A549 (cell line): ENCODE measurements at regions not wholly inside any gene's neighbourhood (a gene's known extent, or its start where the extent isn't known, plus 50 kb on each side); places are given as distances from the start of the nearest gene placed in this dataset.

ENCODE experiments used
- ATAC-seq, 2 experiments: fragments of 200-7000 bp in 1 of 2; fragments of >200 bp in 1 of 2; cut with Nextera tagmentation in 1 of 2; cut with Tn5 transposase in 1 of 2; 3 replicates each; pipeline versions ENCODE4 v1.8.0 to v1.9.1; 2018 to 2020; ENCODE audit warnings: mild to moderate bottlenecking in 1 of 2, moderate library complexity in 1 of 2
- CTCF ChIA-PET: fragments of 300-600 bp; sonication (Branson Sonifier 250); formaldehyde crosslinking; extraction: SDS; loops from one replicate; lab custom pipeline; 2021; ENCODE audit warnings: antibody characterized with exemption, inconsistent platforms; lab: Yijun Ruan, JAX
- POLR2A ChIA-PET: fragments of 350-600 bp; formaldehyde crosslinking; extraction: SDS; loops from one replicate; lab custom pipeline; 2021; ENCODE audit warnings: antibody characterized with exemption, inconsistent platforms; lab: Yijun Ruan, JAX
- DNase-seq, 2 experiments: peaks; one replicate each; pipeline versions ENCODE4 v3.0.0 to v3.0.0-alpha.2; 2011 to 2016; ENCODE audit warnings: low read depth in 1 of 2, low spot score in 1 of 2
- FAIRE-seq: peaks from 2 replicates; lab custom pipeline; 2011; peaks lifted over from hg19 to GRCh38; lab: Jason Lieb, UNC
- H3K27ac ChIP-seq, 2 experiments: fragments of >200 bp; sonication (Bioruptor Twin); formaldehyde crosslinking; 3 replicates each; pipeline ENCODE4 v1.5.1; 2016 to 2017
- H3K4me1 ChIP-seq: fragments of >200 bp; sonication (Bioruptor Twin); formaldehyde crosslinking; 3 replicates; pipeline ENCODE4 v1.6.1; 2016
- H3K4me2 ChIP-seq: fragments of >200 bp; sonication (Bioruptor Twin); formaldehyde crosslinking; 3 replicates; pipeline ENCODE4 v1.6.1; 2016
- H3K4me3 ChIP-seq: fragments of >200 bp; sonication (Bioruptor Twin); formaldehyde crosslinking; 3 replicates; pipeline ENCODE4 v1.5.1; 2016
- H3K9me3 ChIP-seq: fragments of >200 bp; sonication (Bioruptor Twin); formaldehyde crosslinking; 3 replicates; pipeline ENCODE4 v1.6.1; 2016
- ATOH8 ChIP-seq: fragments of 250-450 bp; sonication (Bioruptor Pico); IDR thresholded peaks from 2 replicates; pipeline ENCODE4 v1.5.0; 2020; ENCODE audit warnings: low read depth, mild to moderate bottlenecking, moderate library complexity
- BHLHE40 ChIP-seq: IDR thresholded peaks from 2 replicates; pipeline ENCODE4 v1.6.1; 2012; ENCODE audit warnings: low read depth, low read length, inconsistent platforms
- CBX2 ChIP-seq: fragments of 200-600 bp; sonication (generic); IDR thresholded peaks from 2 replicates; pipeline ENCODE4 v1.6.1; 2016; ENCODE audit warnings: low read depth, mild to moderate bottlenecking, borderline replicate concordance
- CBX8 ChIP-seq: fragments of 200-600 bp; sonication (generic); IDR thresholded peaks from 2 replicates; pipeline ENCODE4 v1.6.1; 2016
- CEBPB ChIP-seq, 2 experiments: fragments of >200 bp in 1 of 2; sonication (Bioruptor Twin) in 1 of 2; formaldehyde crosslinking in 1 of 2; IDR thresholded peaks; 2 replicates each; pipeline ENCODE4 v1.6.1; 2012 to 2016
- CHD4 ChIP-seq: fragments of 200-600 bp; sonication (generic); IDR thresholded peaks from 2 replicates; pipeline ENCODE4 v1.6.1; 2016; ENCODE audit warnings: antibody characterized with exemption, mild to moderate bottlenecking, borderline replicate concordance
- E2F6 ChIP-seq: IDR thresholded peaks from 2 replicates; pipeline ENCODE4 v1.6.1; 2012; ENCODE audit warnings: low read depth, borderline replicate concordance
- EHF ChIP-seq: fragments of 250-450 bp; sonication (Bioruptor Pico); IDR thresholded peaks from 2 replicates; pipeline ENCODE4 v1.5.0; 2020; ENCODE audit warnings: mild to moderate bottlenecking
- ELK1 ChIP-seq: fragments of 150-350 bp; IDR thresholded peaks from 2 replicates; pipeline ENCODE4 v1.6.1; 2014; ENCODE audit warnings: low read depth, mild to moderate bottlenecking, low read length
- GATA3 ChIP-seq: IDR thresholded peaks from 2 replicates; pipeline ENCODE4 v1.6.1; 2012; ENCODE audit warnings: borderline replicate concordance
- HDAC2 ChIP-seq: fragments of 200-600 bp; sonication (generic); IDR thresholded peaks from 2 replicates; pipeline ENCODE4 v1.6.1; 2016
- HOXB5 ChIP-seq: fragments of 250-450 bp; sonication (Bioruptor Pico); IDR thresholded peaks from 2 replicates; pipeline ENCODE4 v1.5.0; 2020; ENCODE audit warnings: mild to moderate bottlenecking, moderate library complexity
- JUNB ChIP-seq: fragments of >200 bp; sonication (Bioruptor Twin); formaldehyde crosslinking; IDR thresholded peaks from 2 replicates; pipeline ENCODE4 v1.6.1; 2016
- MAZ ChIP-seq: fragments of 150-350 bp; IDR thresholded peaks from 2 replicates; pipeline ENCODE4 v1.6.1; 2014; ENCODE audit warnings: antibody characterized with exemption, low read depth, low read length, borderline replicate concordance
- MYC ChIP-seq: IDR thresholded peaks from 2 replicates; pipeline ENCODE4 v1.6.1; 2012; ENCODE audit warnings: mild to moderate bottlenecking, inconsistent platforms, low read length, improper control_type of control experiment, borderline replicate concordance
- POLR2A ChIP-seq: IDR thresholded peaks from 2 replicates; pipeline ENCODE4 v1.6.1; 2012; ENCODE audit warnings: mild to moderate bottlenecking, low read length
- RAD21 ChIP-seq, 2 experiments: fragments of >200 bp in 1 of 2; sonication (Bioruptor Twin) in 1 of 2; formaldehyde crosslinking in 1 of 2; IDR thresholded peaks in 1 of 2; conservative IDR thresholded peaks in 1 of 2; 2 replicates in 1 of 2; 3 replicates in 1 of 2; pipeline ENCODE4 v1.6.1; 2012 to 2018; ENCODE audit warnings: inconsistent platforms in 1 of 2
- SMC3 ChIP-seq: fragments of >200 bp; sonication (Bioruptor Twin); formaldehyde crosslinking; IDR thresholded peaks from 3 replicates; pipeline ENCODE4 v1.6.1; 2018; ENCODE audit warnings: inconsistent platforms
- TFCP2L1 ChIP-seq: fragments of 250-450 bp; sonication (Bioruptor Pico); IDR thresholded peaks from 2 replicates; pipeline ENCODE4 v1.5.0; 2021; ENCODE audit warnings: mild to moderate bottlenecking
- ZC3H11A ChIP-seq: fragments of 450-650 bp; IDR thresholded peaks from 2 replicates; pipeline ENCODE4 v1.6.1; 2014; ENCODE audit warnings: antibody characterized with exemption, mild to moderate bottlenecking
- WGBS: methylation state at CpG from one replicate; pipeline ENCODE4 v1.1.6; 2017; ENCODE audit errors: missing lambda C conversion rate; 5-methylcytosine and 5-hydroxymethylcytosine counted together
- TF ChIP-seq, protein P1 (sequence below): fragments of >200 bp; sonication (Bioruptor Twin); formaldehyde crosslinking; IDR thresholded peaks from 3 replicates; pipeline ENCODE4 v1.5.1; 2016
- TF ChIP-seq, protein P2 (sequence below): fragments of >200 bp; sonication (Bioruptor Twin); formaldehyde crosslinking; IDR thresholded peaks from 3 replicates; pipeline ENCODE4 v1.6.1; 2016

- CTCF ChIA-PET, result no interaction called here
- POLR2A ChIA-PET, result no interaction called here
- no peak for FAIRE-seq
These were observed 506.9 kb upstream of the NAALADL2 start for GRCh38 chr3:174352227-174352626.

GRCh38 chr3:174355505-174355904 is 503.6 kb upstream of the NAALADL2 start:
- peak; percentile 57 for TF ChIP-seq SMC3
- TF ChIP-seq, protein P1, sequence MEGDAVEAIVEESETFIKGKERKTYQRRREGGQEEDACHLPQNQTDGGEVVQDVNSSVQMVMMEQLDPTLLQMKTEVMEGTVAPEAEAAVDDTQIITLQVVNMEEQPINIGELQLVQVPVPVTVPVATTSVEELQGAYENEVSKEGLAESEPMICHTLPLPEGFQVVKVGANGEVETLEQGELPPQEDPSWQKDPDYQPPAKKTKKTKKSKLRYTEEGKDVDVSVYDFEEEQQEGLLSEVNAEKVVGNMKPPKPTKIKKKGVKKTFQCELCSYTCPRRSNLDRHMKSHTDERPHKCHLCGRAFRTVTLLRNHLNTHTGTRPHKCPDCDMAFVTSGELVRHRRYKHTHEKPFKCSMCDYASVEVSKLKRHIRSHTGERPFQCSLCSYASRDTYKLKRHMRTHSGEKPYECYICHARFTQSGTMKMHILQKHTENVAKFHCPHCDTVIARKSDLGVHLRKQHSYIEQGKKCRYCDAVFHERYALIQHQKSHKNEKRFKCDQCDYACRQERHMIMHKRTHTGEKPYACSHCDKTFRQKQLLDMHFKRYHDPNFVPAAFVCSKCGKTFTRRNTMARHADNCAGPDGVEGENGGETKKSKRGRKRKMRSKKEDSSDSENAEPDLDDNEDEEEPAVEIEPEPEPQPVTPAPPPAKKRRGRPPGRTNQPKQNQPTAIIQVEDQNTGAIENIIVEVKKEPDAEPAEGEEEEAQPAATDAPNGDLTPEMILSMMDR, result peak; percentile 45
- TF ChIP-seq RAD21 (conservative IDR thresholded peaks at IDR 0.05 in 1 of 2, IDR thresholded peaks at IDR 0.05 in 1 of 2), result peak; percentile 48 to 51; a peak in 4 of 5 replicates
- TF ChIP-seq MAZ, result no peak
- 6% methylated on average over 1 of the region's 1 CpG for WGBS
- ChIA-PET POLR2A (no interaction called here), CTCF (interaction anchor here (0.6 kb wide), 2 partner anchors 8 to 230 kb away, joined by 3 read pairs; no protein-coding TSS in a partner anchor)
- no peaks in the 10 kb centered on the region for H3K9me3 ChIP-seq
- no peaks in the 10 kb centered on the region for H3K4me1 ChIP-seq
- no peak overlapping the region for H3K4me3 ChIP-seq
- no peak overlapping the region for H3K4me2 ChIP-seq
- FAIRE-seq (no peak), ATAC-seq (peak; percentile 47 to 72; a peak in 3 of 6 replicates), DNase-seq (peak in 1 of 2 experiments; percentile 29)
- H3K27ac ChIP-seq, result no peak overlapping the region

More at GRCh38 chr3:174352227-174352626, 506.9 kb upstream of the NAALADL2 start:
- H3K27ac ChIP-seq, result no peak overlapping the region
- TF ChIP-seq POLR2A (no peak), JUNB (no peak), ZC3H11A (no peak), BHLHE40 (no peak), RAD21 (conservative IDR thresholded peaks at IDR 0.05 in 1 of 2, IDR thresholded peaks at IDR 0.05 in 1 of 2) (no peak), HDAC2 (no peak), ATOH8 (CRISPR knock-in tag) (no peak), ELK1 (no peak), EHF (CRISPR knock-in tag) (no peak), MYC (no peak), CHD4 (no peak), CEBPB (IDR thresholded peaks at IDR 0.05) (no peak), GATA3 (no peak), TFCP2L1 (no peak), CBX8 (no peak), CBX2 (no peak), HOXB5 (CRISPR knock-in tag) (no peak), E2F6 (no peak)
- TF ChIP-seq, protein P2, sequence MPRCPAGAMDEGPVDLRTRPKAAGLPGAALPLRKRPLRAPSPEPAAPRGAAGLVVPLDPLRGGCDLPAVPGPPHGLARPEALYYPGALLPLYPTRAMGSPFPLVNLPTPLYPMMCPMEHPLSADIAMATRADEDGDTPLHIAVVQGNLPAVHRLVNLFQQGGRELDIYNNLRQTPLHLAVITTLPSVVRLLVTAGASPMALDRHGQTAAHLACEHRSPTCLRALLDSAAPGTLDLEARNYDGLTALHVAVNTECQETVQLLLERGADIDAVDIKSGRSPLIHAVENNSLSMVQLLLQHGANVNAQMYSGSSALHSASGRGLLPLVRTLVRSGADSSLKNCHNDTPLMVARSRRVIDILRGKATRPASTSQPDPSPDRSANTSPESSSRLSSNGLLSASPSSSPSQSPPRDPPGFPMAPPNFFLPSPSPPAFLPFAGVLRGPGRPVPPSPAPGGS, result no peak
- TF ChIP-seq, protein P1, result no peak
- H3K4me1 ChIP-seq, result no peaks in the 10 kb centered on the region
- ATAC-seq (no peak), DNase-seq (no peak)
- no peak overlapping the region for H3K4me3 ChIP-seq
- no peak overlapping the region for H3K4me2 ChIP-seq
- H3K9me3 ChIP-seq, result no peaks in the 10 kb centered on the region
